ENCODE measurements at regions not wholly inside any gene's neighbourhood (a gene's known extent, or its start where the extent isn't known, plus 50 kb on each side); places are given as distances from the start of the nearest gene placed in this dataset.

- TF ChIP-seq ZNF274 (IDR thresholded peaks at IDR 0.05; ENCODE audit: low read depth, low read length), result no peak
- TF ChIP-seq YY1 (IDR thresholded peaks at IDR 0.05; ENCODE audit: insufficient read depth, insufficient read length), result no peak
- no peak for TF ChIP-seq SUZ12 (IDR thresholded peaks at IDR 0.05; ENCODE audit: extremely low read depth, insufficient read depth, insufficient read length)
These were observed 119.0 kb upstream of the CELF4 start for GRCh38 chr18:37684590-37684989.

All from NT2/D1 (cell line).